ENCODE measurements at regions not wholly inside any gene's neighbourhood (a gene's known extent, or its start where the extent isn't known, plus 50 kb on each side); places are given as distances from the start of the nearest gene placed in this dataset.

DNA sequence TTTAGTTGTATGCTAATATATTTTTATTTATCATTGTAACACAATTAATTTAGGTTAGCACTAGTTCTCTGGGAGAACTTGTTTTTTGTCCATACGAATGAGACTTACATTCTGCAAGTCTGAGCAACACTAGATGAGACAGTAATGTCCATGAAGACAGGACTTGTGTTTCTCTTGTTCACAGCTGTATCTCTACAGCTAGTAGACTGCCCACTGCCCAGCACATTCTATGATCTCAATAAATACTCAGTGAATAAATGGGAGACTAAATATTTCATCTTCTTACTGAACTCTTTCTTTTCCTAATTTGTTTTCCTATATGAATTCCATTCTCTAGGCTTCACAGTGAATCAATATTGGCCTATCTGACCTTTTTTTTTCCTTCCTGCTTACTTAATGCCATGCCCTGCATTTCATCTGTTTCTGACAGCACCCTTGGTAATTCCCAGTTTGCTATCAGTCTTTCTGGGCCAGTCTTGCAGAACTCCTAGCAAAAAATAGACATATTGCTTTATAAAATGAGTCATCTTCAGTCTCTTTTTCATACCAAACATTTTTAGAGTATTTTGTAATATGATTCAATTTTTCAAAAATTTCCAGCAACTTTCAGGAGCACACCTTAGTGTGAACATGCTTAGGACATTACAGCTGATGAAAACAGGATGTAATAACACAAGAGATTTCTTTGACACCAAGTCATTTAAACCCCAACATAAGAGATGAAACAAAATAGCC is 185.5 kb upstream of the ATP2B1 start:
- DNase-seq (ENCODE audit: low read depth) = peak; percentile 48
- no peak for TF ChIP-seq CTCF (IDR thresholded peaks at IDR 0.05; ENCODE audit: insufficient read depth, low read depth, low read length, missing control alignments)
- H3K4me3 ChIP-seq (ENCODE audit: low read length) = no peak overlapping the region

DNA sequence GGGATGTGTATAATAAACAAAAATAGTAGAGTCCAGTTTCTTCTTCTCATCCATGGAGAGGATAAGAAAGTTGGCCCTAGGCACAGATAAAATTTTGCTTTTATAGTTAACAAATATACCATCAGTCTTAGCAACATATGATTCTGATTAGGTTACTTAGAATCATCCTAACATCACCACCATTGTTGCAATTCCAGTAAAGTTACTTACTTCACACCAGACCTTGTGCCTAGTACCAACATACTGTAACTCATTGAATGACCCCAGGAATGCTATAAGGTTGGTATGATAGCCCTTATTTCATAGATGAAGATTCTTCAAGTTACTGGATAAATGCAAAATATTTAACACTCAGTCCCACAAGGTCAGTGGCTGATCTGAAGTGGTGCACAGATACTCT is 183.8 kb upstream of the ATP2B1 start:
- H3K4me3 ChIP-seq (ENCODE audit: low read length) = no peak overlapping the region
- DNase-seq (ENCODE audit: low read depth) = no peak
- TF ChIP-seq CTCF (IDR thresholded peaks at IDR 0.05; ENCODE audit: insufficient read depth, low read depth, low read length, missing control alignments) = no peak

- TF ChIP-seq CTCF (IDR thresholded peaks at IDR 0.05; ENCODE audit: insufficient read depth, low read depth, low read length, missing control alignments) = no peak
- DNase-seq (ENCODE audit: low read depth) = no peak
- no peak overlapping the region for H3K4me3 ChIP-seq (ENCODE audit: low read length)
These were observed 183.3 kb upstream of the ATP2B1 start for GRCh38 chr12:89891933-89892332.

- H3K4me3 ChIP-seq (ENCODE audit: low read length) = no peak overlapping the region
- no peak for DNase-seq (ENCODE audit: low read depth)
- TF ChIP-seq CTCF (IDR thresholded peaks at IDR 0.05; ENCODE audit: insufficient read depth, low read depth, low read length, missing control alignments) = no peak
These were observed 181.5 kb upstream of the ATP2B1 start for GRCh38 chr12:89890161-89890560.

- peak; percentile 44 for DNase-seq (ENCODE audit: low read depth)
- no peak overlapping the region for H3K4me3 ChIP-seq (ENCODE audit: low read length)
- no peak for TF ChIP-seq CTCF (IDR thresholded peaks at IDR 0.05; ENCODE audit: insufficient read depth, low read depth, low read length, missing control alignments)
These were observed 180.4 kb upstream of the ATP2B1 start for GRCh38 chr12:89889062-89889461.

- TF ChIP-seq CTCF (IDR thresholded peaks at IDR 0.05; ENCODE audit: insufficient read depth, low read depth, low read length, missing control alignments) = no peak
- no peak overlapping the region for H3K4me3 ChIP-seq (ENCODE audit: low read length)
These were observed 176.3 kb upstream of the ATP2B1 start for GRCh38 chr12:89884952-89885351.

DNA sequence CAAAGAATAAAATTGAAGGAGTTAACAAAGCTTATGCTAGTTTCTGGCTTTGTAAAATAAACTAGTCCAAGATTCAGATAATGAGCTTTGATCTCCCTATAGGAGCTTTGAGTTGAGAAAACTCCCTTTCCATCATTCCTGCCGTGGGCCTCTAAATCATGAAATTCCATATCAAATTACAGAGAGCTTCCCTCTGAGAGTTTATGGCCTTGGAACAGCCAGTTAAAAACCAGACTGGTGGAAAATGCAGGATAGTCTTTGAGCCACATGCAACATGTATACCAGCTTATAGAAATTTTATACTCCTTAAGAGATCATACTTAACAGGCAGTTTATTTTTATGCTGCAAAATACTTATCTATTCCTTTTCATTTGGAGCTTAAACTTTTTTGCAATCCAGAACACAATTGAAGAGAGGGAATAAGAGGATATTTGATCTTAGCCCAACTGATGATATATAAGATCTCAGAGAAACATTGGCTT is 175.8 kb upstream of the ATP2B1 start:
- DNase-seq (ENCODE audit: low read depth) = no peak
- TF ChIP-seq CTCF (IDR thresholded peaks at IDR 0.05; ENCODE audit: insufficient read depth, low read depth, low read length, missing control alignments) = no peak
- no peak overlapping the region for H3K4me3 ChIP-seq (ENCODE audit: low read length)

More at GRCh38 chr12:89884952-89885351, 176.3 kb upstream of the ATP2B1 start:
- DNase-seq (ENCODE audit: low read depth) = no peak
